Osteocyte (in vitro differentiated cells): ENCODE measurements at regions not wholly inside any gene's neighbourhood (a gene's known extent, or its start where the extent isn't known, plus 50 kb on each side); places are given as distances from the start of the nearest gene placed in this dataset.

Experiments
- DNase-seq: peaks from one replicate; pipeline ENCODE4 v3.0.0; 2021; ENCODE audit warnings: mixed read lengths; ENCODE audit not compliant: unreplicated experiment; ENCODE audit errors: extremely low spot score
- H3K27ac Mint-ChIP-seq: one replicate; pipeline ENCODE4 v1.8.0; 2021; ENCODE audit warnings: mild to moderate bottlenecking, mixed read lengths; ENCODE audit not compliant: unreplicated experiment
- H3K27me3 Mint-ChIP-seq: one replicate; pipeline ENCODE4 v1.8.0; 2021; ENCODE audit warnings: mixed read lengths; ENCODE audit not compliant: unreplicated experiment
- H3K36me3 Mint-ChIP-seq: one replicate; pipeline ENCODE4 v1.8.0; 2021; ENCODE audit warnings: mixed read lengths; ENCODE audit not compliant: unreplicated experiment
- H3K4me1 Mint-ChIP-seq: one replicate; pipeline ENCODE4 v1.8.0; 2021; ENCODE audit warnings: mixed read lengths; ENCODE audit not compliant: unreplicated experiment
- H3K4me3 Mint-ChIP-seq: one replicate; pipeline ENCODE4 v1.8.0; 2021; ENCODE audit warnings: mild to moderate bottlenecking, moderate library complexity, mixed read lengths; ENCODE audit not compliant: unreplicated experiment
- H3K9me3 Mint-ChIP-seq: one replicate; pipeline ENCODE4 v1.8.0; 2021; ENCODE audit warnings: mixed read lengths; ENCODE audit not compliant: unreplicated experiment
- TF ChIP-seq, protein P1 (sequence below): fragments of 200-600 bp; sonication (generic); IDR thresholded peaks from 2 replicates; pipeline ENCODE4 v1.5.0; 2021; ENCODE audit warnings: antibody characterized with exemption, mild to moderate bottlenecking, moderate library complexity

DNA sequence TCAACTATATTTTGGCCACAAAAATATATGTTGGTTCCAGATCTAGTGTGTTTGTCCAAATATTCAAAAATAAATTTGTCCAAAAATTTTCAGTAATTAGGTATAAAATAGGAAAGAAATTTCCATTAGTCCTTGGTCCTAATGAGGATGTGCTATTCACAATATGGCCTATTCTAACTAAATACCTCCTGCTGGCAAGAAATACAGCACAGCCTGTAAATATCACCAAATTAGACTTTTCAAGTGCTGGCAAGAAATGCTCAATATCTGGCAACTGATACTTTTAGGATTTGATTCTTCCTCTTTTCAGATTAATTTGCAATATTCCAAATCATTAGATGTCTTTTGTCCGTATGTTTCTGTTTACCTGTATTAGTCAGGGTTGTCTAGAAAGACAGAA, 1446.2 kb downstream of the LRFN5 start:
- no peaks in the 10 kb centered on the region for H3K36me3 Mint-ChIP-seq

DNA sequence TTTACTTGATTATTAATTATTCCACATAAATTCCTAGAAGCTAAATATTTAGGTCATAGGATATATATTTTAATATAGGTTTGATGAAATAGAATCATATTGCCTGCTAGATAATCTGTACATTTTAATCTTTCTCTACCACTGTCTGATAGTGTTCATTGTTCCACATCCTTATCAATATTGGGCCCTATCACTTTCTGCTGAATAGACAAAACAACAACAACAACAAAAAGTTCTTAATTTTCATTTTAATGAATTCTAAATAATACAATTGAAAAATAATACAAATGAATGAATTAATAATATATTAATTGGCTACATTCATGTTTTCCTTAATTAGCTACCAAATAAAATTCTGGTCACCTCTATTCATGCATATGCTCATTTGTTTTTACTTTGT, 1437.2 kb downstream of the LRFN5 start:
- DNase-seq, result no peak
- Mint-ChIP-seq H3K27me3 (peaks cover 2% of the 10 kb centered on the region), H3K36me3 (no peaks in the 10 kb centered on the region), H3K4me3 (no peak overlapping the region), H3K4me1 (no peaks in the 10 kb centered on the region), H3K27ac (no peak overlapping the region), H3K9me3 (no peaks in the 10 kb centered on the region)
- TF ChIP-seq, protein P1, sequence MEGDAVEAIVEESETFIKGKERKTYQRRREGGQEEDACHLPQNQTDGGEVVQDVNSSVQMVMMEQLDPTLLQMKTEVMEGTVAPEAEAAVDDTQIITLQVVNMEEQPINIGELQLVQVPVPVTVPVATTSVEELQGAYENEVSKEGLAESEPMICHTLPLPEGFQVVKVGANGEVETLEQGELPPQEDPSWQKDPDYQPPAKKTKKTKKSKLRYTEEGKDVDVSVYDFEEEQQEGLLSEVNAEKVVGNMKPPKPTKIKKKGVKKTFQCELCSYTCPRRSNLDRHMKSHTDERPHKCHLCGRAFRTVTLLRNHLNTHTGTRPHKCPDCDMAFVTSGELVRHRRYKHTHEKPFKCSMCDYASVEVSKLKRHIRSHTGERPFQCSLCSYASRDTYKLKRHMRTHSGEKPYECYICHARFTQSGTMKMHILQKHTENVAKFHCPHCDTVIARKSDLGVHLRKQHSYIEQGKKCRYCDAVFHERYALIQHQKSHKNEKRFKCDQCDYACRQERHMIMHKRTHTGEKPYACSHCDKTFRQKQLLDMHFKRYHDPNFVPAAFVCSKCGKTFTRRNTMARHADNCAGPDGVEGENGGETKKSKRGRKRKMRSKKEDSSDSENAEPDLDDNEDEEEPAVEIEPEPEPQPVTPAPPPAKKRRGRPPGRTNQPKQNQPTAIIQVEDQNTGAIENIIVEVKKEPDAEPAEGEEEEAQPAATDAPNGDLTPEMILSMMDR, result no peak

More for the DNA sequence above, 1446.2 kb downstream of the LRFN5 start:
- TF ChIP-seq, protein P1, result no peak
- no peak for DNase-seq
- no peaks in the 10 kb centered on the region for H3K27me3 Mint-ChIP-seq
- no peaks in the 10 kb centered on the region for H3K9me3 Mint-ChIP-seq
- H3K27ac Mint-ChIP-seq, result no peak overlapping the region
- H3K4me3 Mint-ChIP-seq, result no peak overlapping the region
- no peaks in the 10 kb centered on the region for H3K4me1 Mint-ChIP-seq

DNA sequence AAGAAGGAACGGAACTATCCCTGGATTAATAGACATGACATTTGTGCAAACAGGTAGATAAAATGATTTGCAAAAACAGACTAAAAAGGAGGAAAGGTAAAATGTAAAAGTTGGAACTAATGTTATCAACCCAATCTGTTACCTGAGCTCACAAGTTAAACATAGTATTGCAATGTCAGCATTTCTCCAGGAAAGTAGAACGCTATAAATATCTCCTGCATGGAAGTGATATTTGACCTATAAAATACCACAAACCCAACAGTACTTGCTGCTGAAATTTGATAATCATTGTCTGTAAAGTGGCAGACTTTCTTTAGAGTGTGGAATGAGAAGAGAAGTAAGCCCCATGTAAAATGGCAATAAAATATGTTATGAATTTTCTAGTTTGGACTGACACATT, 1435.7 kb downstream of the LRFN5 start:
- DNase-seq, result no peak
- Mint-ChIP-seq H3K27me3 (peaks cover 2% of the 10 kb centered on the region), H3K27ac (no peak overlapping the region), H3K4me3 (no peak overlapping the region), H3K36me3 (no peaks in the 10 kb centered on the region), H3K4me1 (no peaks in the 10 kb centered on the region), H3K9me3 (no peaks in the 10 kb centered on the region)
- TF ChIP-seq, protein P1, result no peak

DNA sequence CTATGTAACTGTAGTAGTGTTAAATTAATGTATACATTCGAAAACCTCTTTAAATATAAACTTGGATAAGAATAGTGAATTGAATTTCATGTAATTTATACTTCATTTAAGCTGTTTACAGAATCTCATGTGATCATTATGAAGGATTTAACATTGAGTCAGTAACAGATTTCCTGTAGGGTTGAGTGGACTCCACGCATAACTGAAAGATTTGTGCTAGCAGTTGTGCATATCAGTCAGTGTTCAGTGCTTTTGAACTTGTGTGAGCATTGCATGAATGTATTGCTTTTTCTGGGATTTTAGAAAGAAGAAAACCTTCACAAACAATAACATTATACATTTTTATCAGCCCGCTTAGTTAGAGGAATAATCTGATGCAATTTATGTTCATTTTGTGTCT, 1435.3 kb downstream of the LRFN5 start:
- Mint-ChIP-seq H3K9me3 (no peaks in the 10 kb centered on the region), H3K36me3 (no peaks in the 10 kb centered on the region), H3K4me1 (no peaks in the 10 kb centered on the region), H3K27ac (no peak overlapping the region), H3K27me3 (peaks cover 2% of the 10 kb centered on the region), H3K4me3 (no peak overlapping the region)
- DNase-seq, result no peak
- TF ChIP-seq, protein P1, result no peak

DNA sequence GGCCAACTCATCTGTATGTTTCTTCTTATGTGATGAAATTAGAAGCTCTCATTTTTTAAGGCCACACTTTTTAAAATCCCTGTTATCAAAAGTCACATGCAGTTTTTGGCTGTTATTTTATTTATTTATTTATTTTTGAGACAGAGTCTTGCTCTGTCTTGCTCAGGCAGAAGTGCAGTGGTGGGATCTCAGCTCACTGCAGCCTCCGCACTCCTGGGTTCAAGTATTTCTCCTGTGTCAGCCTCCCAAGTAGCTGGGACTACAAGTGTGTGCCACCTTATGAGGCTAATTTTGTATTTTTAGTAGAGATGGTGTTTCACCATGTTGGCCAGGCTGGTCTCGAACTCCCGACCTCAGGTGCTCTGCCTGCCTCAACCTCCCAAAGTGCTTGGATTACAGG, 1434.5 kb downstream of the LRFN5 start:
- Mint-ChIP-seq H3K4me3 (no peak overlapping the region), H3K27me3 (peaks cover 2% of the 10 kb centered on the region), H3K27ac (no peak overlapping the region), H3K4me1 (no peaks in the 10 kb centered on the region), H3K9me3 (no peaks in the 10 kb centered on the region), H3K36me3 (no peaks in the 10 kb centered on the region)
- TF ChIP-seq, protein P1, result no peak
- DNase-seq, result no peak
